HG02884 (cell line): ENCODE measurements at regions not wholly inside any gene's neighbourhood (a gene's known extent, or its start where the extent isn't known, plus 50 kb on each side); places are given as distances from the start of the nearest gene placed in this dataset.

Experiments
- ATAC-seq: cut with Tn5 transposase; IDR thresholded peaks from one replicate; pipeline ENCODE4 v1.9.1; 2021; ENCODE audit warnings: mild to moderate bottlenecking, moderate library complexity; ENCODE audit not compliant: unreplicated experiment

GRCh38 chr5:54721951-54722654 is 204.5 kb downstream of the SNX18 start:
- ATAC-seq: no peak

- ATAC-seq: no peak
These were observed 203.6 kb downstream of the SNX18 start for GRCh38 chr5:54721116-54721515.

GRCh38 chr5:54720341-54720740 is 202.8 kb downstream of the SNX18 start:
- no peak for ATAC-seq

- no peak for ATAC-seq
These were observed 202.1 kb downstream of the SNX18 start for GRCh38 chr5:54719384-54720283.

GRCh38 chr5:54718656-54719055 is 201.1 kb downstream of the SNX18 start:
- ATAC-seq: no peak

GRCh38 chr5:54717870-54718269 is 200.3 kb downstream of the SNX18 start:
- no peak for ATAC-seq

GRCh38 chr5:54717459-54717858 is 199.9 kb downstream of the SNX18 start:
- no peak for ATAC-seq

GRCh38 chr5:54713923-54714581 is 196.5 kb downstream of the SNX18 start:
- ATAC-seq: no peak

- ATAC-seq: no peak
These were observed 191.5 kb downstream of the SNX18 start for GRCh38 chr5:54709096-54709495.

- ATAC-seq: no peak
These were observed 190.3 kb downstream of the SNX18 start for GRCh38 chr5:54707841-54708240.

- ATAC-seq: no peak
These were observed 188.6 kb downstream of the SNX18 start for GRCh38 chr5:54705994-54706653.

- no peak for ATAC-seq
These were observed 187.3 kb downstream of the SNX18 start for GRCh38 chr5:54704825-54705224.

- no peak for ATAC-seq
These were observed 186.8 kb downstream of the SNX18 start for GRCh38 chr5:54704333-54704732.

GRCh38 chr5:54703565-54704255 is 186.2 kb downstream of the SNX18 start:
- ATAC-seq: no peak

- no peak for ATAC-seq
These were observed 185.6 kb downstream of the SNX18 start for GRCh38 chr5:54703133-54703532.

- ATAC-seq: no peak
These were observed 184.9 kb downstream of the SNX18 start for GRCh38 chr5:54702470-54702869.

GRCh38 chr5:54700986-54701578 is 183.5 kb downstream of the SNX18 start:
- ATAC-seq: no peak

- no peak for ATAC-seq
These were observed 179.4 kb downstream of the SNX18 start for GRCh38 chr5:54696931-54697330.

- no peak for ATAC-seq
These were observed 178.8 kb downstream of the SNX18 start for GRCh38 chr5:54696346-54696745.
